ENCODE measurements at regions not wholly inside any gene's neighbourhood (a gene's known extent, or its start where the extent isn't known, plus 50 kb on each side); places are given as distances from the start of the nearest gene placed in this dataset.

- intact Hi-C loops (cut with micrococcal nuclease; ENCODE audit: unreplicated experiment) = no loop called here
- no peak overlapping the region for H3K4me3 Mint-ChIP-seq (ENCODE audit: unreplicated experiment)
- CTCF ChIA-PET = no interaction called here
- H3K4me3 ChIP-seq (ENCODE audit: low read depth, low read length) = no peak overlapping the region
- H3K27ac Mint-ChIP-seq (ENCODE audit: unreplicated experiment) = no peak overlapping the region
- POLR2A ChIA-PET = no interaction called here
- DNase-seq = no peak
- peaks cover 23% of the 10 kb centered on the region for H3K4me1 Mint-ChIP-seq (ENCODE audit: low read depth, unreplicated experiment)
- H3K27me3 ChIP-seq (replicated peaks; ENCODE audit: control insufficient read depth, insufficient read depth, low read length) = no peaks in the 10 kb centered on the region
- TF ChIP-seq CTCF (IDR thresholded peaks at IDR 0.05; ENCODE audit: insufficient read depth in 1 of 2, low read depth in 1 of 2, low read length in 1 of 2, severe bottlenecking in 1 of 2, unreplicated experiment in 1 of 2) = no peak
- no peaks in the 10 kb centered on the region for H3K9me3 Mint-ChIP-seq (ENCODE audit: unreplicated experiment)
- no peaks in the 10 kb centered on the region for H3K27me3 Mint-ChIP-seq (ENCODE audit: insufficient read depth, unreplicated experiment)
- peaks cover 17% of the 10 kb centered on the region for H3K4me1 ChIP-seq
- no peaks in the 10 kb centered on the region for H3K9me3 ChIP-seq
- no peaks in the 10 kb centered on the region for H3K36me3 ChIP-seq (ENCODE audit: control insufficient read depth, insufficient read depth, low read length)
- H3K36me3 Mint-ChIP-seq (ENCODE audit: insufficient read depth, unreplicated experiment) = no peaks in the 10 kb centered on the region
- BruUV-seq (replicated peaks) = no TSS peak
These were observed 71.1 kb upstream of the ZDHHC17 start for GRCh38 chr12:76692846-76693245.

GRCh38 chr12:76694369-76694768 is 69.5 kb upstream of the ZDHHC17 start:
- no peak for DNase-seq
- ChIA-PET CTCF (no interaction called here), POLR2A (no interaction called here)
- no peaks in the 10 kb centered on the region for H3K9me3 ChIP-seq
- no peak overlapping the region for H3K4me3 ChIP-seq (ENCODE audit: low read depth, low read length)
- peaks cover 17% of the 10 kb centered on the region for H3K4me1 ChIP-seq
- BruUV-seq (replicated peaks) = no TSS peak
- H3K27me3 ChIP-seq (replicated peaks; ENCODE audit: control insufficient read depth, insufficient read depth, low read length) = no peaks in the 10 kb centered on the region
- intact Hi-C loops (cut with micrococcal nuclease; ENCODE audit: unreplicated experiment) = no loop called here
- no peaks in the 10 kb centered on the region for H3K36me3 Mint-ChIP-seq (ENCODE audit: insufficient read depth, unreplicated experiment)
- peaks cover 34% of the 10 kb centered on the region for H3K4me1 Mint-ChIP-seq (ENCODE audit: low read depth, unreplicated experiment)
- H3K4me3 Mint-ChIP-seq (ENCODE audit: unreplicated experiment) = no peak overlapping the region
- H3K9me3 Mint-ChIP-seq (ENCODE audit: unreplicated experiment) = no peaks in the 10 kb centered on the region
- H3K27me3 Mint-ChIP-seq (ENCODE audit: insufficient read depth, unreplicated experiment) = no peaks in the 10 kb centered on the region
- no peaks in the 10 kb centered on the region for H3K36me3 ChIP-seq (ENCODE audit: control insufficient read depth, insufficient read depth, low read length)
- no peak overlapping the region for H3K27ac Mint-ChIP-seq (ENCODE audit: unreplicated experiment)
- TF ChIP-seq CTCF (IDR thresholded peaks at IDR 0.05; ENCODE audit: insufficient read depth in 1 of 2, low read depth in 1 of 2, low read length in 1 of 2, severe bottlenecking in 1 of 2, unreplicated experiment in 1 of 2) = no peak

- Mint-ChIP-seq H3K9me3 (ENCODE audit: unreplicated experiment) (no peaks in the 10 kb centered on the region), H3K36me3 (ENCODE audit: insufficient read depth, unreplicated experiment) (no peaks in the 10 kb centered on the region), H3K27ac (ENCODE audit: unreplicated experiment) (no peak overlapping the region), H3K27me3 (ENCODE audit: insufficient read depth, unreplicated experiment) (no peaks in the 10 kb centered on the region), H3K4me1 (ENCODE audit: low read depth, unreplicated experiment) (peaks cover 37% of the 10 kb centered on the region), H3K4me3 (ENCODE audit: unreplicated experiment) (no peak overlapping the region)
- ChIA-PET CTCF (no interaction called here), POLR2A (no interaction called here)
- Histone ChIP-seq H3K4me3 (ENCODE audit: low read depth, low read length) (no peak overlapping the region), H3K36me3 (ENCODE audit: control insufficient read depth, insufficient read depth, low read length) (no peaks in the 10 kb centered on the region), H3K27me3 (replicated peaks; ENCODE audit: control insufficient read depth, insufficient read depth, low read length) (no peaks in the 10 kb centered on the region), H3K9me3 (no peaks in the 10 kb centered on the region), H3K4me1 (peaks cover 17% of the 10 kb centered on the region)
- TF ChIP-seq CTCF (IDR thresholded peaks at IDR 0.05; ENCODE audit: insufficient read depth in 1 of 2, low read depth in 1 of 2, low read length in 1 of 2, severe bottlenecking in 1 of 2, unreplicated experiment in 1 of 2) = no peak
- BruUV-seq (replicated peaks) = no TSS peak
- intact Hi-C loops (cut with micrococcal nuclease; ENCODE audit: unreplicated experiment) = no loop called here
- DNase-seq = no peak
These were observed 67.7 kb upstream of the ZDHHC17 start for GRCh38 chr12:76696186-76696585.

All from Caco-2 (cell line).